ENCODE measurements at regions not wholly inside any gene's neighbourhood (a gene's known extent, or its start where the extent isn't known, plus 50 kb on each side); places are given as distances from the start of the nearest gene placed in this dataset.
A peak's percentile ranks its signal among the peaks of the same experiment; 100 is the strongest.

DNA sequence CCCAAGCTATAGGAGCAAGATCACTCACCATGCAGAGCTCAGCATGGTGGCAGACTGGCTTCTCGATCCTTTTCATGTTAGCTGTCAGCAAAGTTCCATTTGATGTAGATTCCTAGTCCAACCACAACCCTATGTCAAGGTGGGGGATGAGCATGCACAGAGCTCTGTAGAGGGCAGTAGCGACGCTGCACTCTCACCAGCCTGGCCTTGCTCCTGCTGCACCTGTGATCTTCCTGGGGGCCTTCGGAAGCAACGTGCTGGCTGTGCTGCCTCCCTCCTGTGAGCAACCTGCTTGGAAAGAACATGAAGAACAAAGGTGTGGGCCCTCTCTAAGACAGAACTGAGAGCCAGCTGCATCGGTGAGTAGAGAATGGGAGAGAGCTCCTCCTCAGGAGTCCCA is 479.4 kb upstream of the MYT1L start:
- Histone ChIP-seq H3K27ac (no peak overlapping the region), H3K27me3 (ENCODE audit: insufficient read depth in 3 of 3, low read length in 2 of 3) (no peaks in the 10 kb centered on the region), H3K9me3 (peaks cover 7% of the 10 kb centered on the region), H3K4me3 (no peak overlapping the region), H3K4me1 (no peaks in the 10 kb centered on the region), H3K36me3 (ENCODE audit: insufficient read depth in 1 of 2, low read depth in 1 of 2) (no peaks in the 10 kb centered on the region)
- ATAC-seq (no peak), DNase-seq (no peak)
- intact Hi-C loops (cut with DNase I): no loop called here
- 56 to 77% (median 71%) methylated on average over 6 of the region's 6 CpGs for WGBS, 3 donors
- TF ChIP-seq, protein P1, sequence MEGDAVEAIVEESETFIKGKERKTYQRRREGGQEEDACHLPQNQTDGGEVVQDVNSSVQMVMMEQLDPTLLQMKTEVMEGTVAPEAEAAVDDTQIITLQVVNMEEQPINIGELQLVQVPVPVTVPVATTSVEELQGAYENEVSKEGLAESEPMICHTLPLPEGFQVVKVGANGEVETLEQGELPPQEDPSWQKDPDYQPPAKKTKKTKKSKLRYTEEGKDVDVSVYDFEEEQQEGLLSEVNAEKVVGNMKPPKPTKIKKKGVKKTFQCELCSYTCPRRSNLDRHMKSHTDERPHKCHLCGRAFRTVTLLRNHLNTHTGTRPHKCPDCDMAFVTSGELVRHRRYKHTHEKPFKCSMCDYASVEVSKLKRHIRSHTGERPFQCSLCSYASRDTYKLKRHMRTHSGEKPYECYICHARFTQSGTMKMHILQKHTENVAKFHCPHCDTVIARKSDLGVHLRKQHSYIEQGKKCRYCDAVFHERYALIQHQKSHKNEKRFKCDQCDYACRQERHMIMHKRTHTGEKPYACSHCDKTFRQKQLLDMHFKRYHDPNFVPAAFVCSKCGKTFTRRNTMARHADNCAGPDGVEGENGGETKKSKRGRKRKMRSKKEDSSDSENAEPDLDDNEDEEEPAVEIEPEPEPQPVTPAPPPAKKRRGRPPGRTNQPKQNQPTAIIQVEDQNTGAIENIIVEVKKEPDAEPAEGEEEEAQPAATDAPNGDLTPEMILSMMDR (IDR thresholded peaks at IDR 0.05): no peak

DNA sequence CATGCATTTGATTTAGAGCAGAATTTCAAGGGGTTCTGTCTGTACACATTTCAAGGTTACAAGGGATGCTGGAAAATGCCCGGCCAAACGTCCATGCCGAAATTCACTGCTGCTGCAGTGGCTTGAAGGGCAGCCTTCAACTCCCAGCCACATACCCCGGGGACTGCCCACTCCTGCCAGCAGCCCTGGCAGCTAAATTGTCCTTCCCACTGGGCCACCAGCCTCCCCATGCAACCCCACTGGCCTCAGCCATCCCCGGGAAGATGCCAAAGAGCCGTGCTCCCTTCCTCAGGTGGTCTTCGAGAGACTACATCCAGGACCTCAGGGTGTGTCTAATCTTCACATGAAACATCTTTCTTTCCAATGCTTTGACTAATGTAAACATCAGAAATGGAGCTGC is 478.7 kb upstream of the MYT1L start:
- DNase-seq (no peak), ATAC-seq (no peak)
- no peak overlapping the region for H3K4me3 ChIP-seq
- TF ChIP-seq, protein P1 (IDR thresholded peaks at IDR 0.05): no peak
- no peaks in the 10 kb centered on the region for H3K27me3 ChIP-seq (ENCODE audit: insufficient read depth in 3 of 3, low read length in 2 of 3)
- H3K36me3 ChIP-seq (ENCODE audit: insufficient read depth in 1 of 2, low read depth in 1 of 2): no peaks in the 10 kb centered on the region
- no peak overlapping the region for H3K27ac ChIP-seq
- peaks cover 7% of the 10 kb centered on the region for H3K9me3 ChIP-seq
- no peaks in the 10 kb centered on the region for H3K4me1 ChIP-seq
- intact Hi-C loops (cut with DNase I): no loop called here
- WGBS, 3 donors: 80 to 84% (median 83%) methylated on average over 7 of the region's 7 CpGs

DNA sequence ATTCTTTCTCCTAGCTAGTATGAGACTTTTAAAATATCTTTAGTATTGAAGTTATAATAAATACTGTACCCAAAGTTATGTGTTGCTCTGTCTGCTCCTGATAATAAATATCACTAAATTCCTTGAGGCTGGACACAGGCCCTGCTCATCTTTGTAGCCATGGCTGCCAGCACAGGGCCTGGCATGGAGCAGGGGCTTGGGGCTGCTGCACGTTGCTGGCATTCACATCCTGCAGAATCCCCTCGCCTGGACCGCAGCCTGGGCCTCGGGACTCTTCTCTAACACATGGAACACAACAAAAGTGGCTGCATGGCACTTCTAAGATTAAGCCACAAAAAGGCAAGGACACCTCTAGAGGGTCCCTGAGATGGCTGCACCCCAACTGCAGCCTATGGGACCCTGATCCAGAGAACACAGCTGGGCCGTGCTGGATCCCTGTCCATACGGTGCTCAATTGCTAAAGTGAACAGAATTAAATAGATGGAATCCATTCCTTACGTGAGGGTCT is 477.5 kb upstream of the MYT1L start:
- WGBS, 3 donors: 60 to 74% (median 65%) methylated on average over 7 of the region's 7 CpGs
- no peak overlapping the region for H3K27ac ChIP-seq
- H3K4me3 ChIP-seq: no peak overlapping the region
- no peaks in the 10 kb centered on the region for H3K36me3 ChIP-seq (ENCODE audit: insufficient read depth in 1 of 2, low read depth in 1 of 2)
- H3K9me3 ChIP-seq: no peaks in the 10 kb centered on the region
- intact Hi-C loops (cut with DNase I): no loop called here
- H3K4me1 ChIP-seq: no peaks in the 10 kb centered on the region
- ATAC-seq: no peak
- TF ChIP-seq, protein P1 (IDR thresholded peaks at IDR 0.05): no peak
- no peaks in the 10 kb centered on the region for H3K27me3 ChIP-seq (ENCODE audit: insufficient read depth in 3 of 3, low read length in 2 of 3)
- DNase-seq: peak in 1 of 2 donors; percentile 23

DNA sequence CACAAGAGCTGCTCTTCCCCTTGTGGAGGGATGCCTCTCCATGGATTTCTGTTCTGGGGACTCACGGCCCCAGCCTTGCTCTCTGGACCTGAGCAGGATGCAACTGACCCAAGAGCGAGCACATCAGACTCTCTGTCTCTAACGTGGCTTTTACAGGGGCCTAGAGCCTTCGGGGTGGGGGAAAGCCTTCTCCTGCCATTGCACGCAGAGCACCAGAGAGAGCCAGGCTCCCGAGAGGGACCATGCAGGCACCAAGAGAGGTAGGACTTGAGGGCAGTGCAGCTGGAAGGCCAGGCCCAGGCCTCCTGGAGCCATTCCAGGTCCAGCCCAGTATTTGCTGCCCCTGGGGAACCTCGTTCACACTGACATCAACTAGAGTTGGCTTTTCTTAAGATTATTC is 475.6 kb upstream of the MYT1L start:
- intact Hi-C loops (cut with DNase I): no loop called here
- H3K4me1 ChIP-seq: no peaks in the 10 kb centered on the region
- TF ChIP-seq, protein P1 (IDR thresholded peaks at IDR 0.05): no peak
- no peak overlapping the region for H3K27ac ChIP-seq
- no peak overlapping the region for H3K4me3 ChIP-seq
- DNase-seq (peak in 1 of 2 donors; percentile 30), ATAC-seq (no peak)
- H3K36me3 ChIP-seq (ENCODE audit: insufficient read depth in 1 of 2, low read depth in 1 of 2): no peaks in the 10 kb centered on the region
- peaks cover 9% of the 10 kb centered on the region for H3K9me3 ChIP-seq
- H3K27me3 ChIP-seq (ENCODE audit: insufficient read depth in 3 of 3, low read length in 2 of 3): no peaks in the 10 kb centered on the region
- WGBS, 3 donors: 79 to 85% (median 82%) methylated on average over 7 of the region's 7 CpGs

DNA sequence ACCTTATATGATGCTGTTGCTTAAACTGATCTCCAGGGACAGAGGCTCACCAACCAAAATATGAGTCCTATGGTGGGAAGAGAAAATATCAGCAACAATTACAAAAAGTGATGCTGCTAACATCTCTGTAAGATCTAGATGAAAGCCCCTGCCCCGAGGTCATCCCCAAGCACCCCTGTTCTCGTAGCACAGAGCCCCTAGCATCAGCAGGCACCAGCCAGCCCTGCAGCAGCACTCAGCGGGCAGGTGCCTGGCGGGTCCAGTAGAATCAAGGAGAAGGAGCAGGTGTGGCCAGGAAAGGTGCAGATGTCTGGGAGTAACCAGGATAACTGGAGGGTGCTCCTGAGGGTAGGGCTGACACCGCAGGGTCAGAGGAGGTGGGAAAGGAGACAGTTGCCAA is 474.2 kb upstream of the MYT1L start:
- Histone ChIP-seq H3K27me3 (ENCODE audit: insufficient read depth in 3 of 3, low read length in 2 of 3) (no peaks in the 10 kb centered on the region), H3K9me3 (peaks cover 9% of the 10 kb centered on the region), H3K4me1 (no peaks in the 10 kb centered on the region), H3K36me3 (ENCODE audit: insufficient read depth in 1 of 2, low read depth in 1 of 2) (no peaks in the 10 kb centered on the region), H3K27ac (no peak overlapping the region), H3K4me3 (no peak overlapping the region)
- 81 to 83% (median 83%) methylated on average over 5 of the region's 5 CpGs for WGBS, 3 donors
- ATAC-seq (no peak), DNase-seq (no peak)
- TF ChIP-seq, protein P1 (IDR thresholded peaks at IDR 0.05): no peak
- intact Hi-C loops (cut with DNase I): no loop called here
